Fibroblast of villous mesenchyme (primary cell): ENCODE measurements at regions not wholly inside any gene's neighbourhood (a gene's known extent, or its start where the extent isn't known, plus 50 kb on each side); places are given as distances from the start of the nearest gene placed in this dataset.

Experiments used
- DNase-seq: peaks from one replicate; pipeline ENCODE4 v3.0.0-alpha.2; 2010; ENCODE audit warnings: low read depth
- H3K4me3 ChIP-seq: 2 replicates; pipeline ENCODE4 v1.5.1; 2011; ENCODE audit warnings: low read depth, mild to moderate bottlenecking, low read length
- CTCF ChIP-seq: IDR thresholded peaks from 2 replicates; pipeline ENCODE4 v1.5.1; 2012; ENCODE audit warnings: low read depth, mild to moderate bottlenecking, low read length; ENCODE audit not compliant: insufficient read depth

- H3K4me3 ChIP-seq = no peak overlapping the region
- TF ChIP-seq CTCF = no peak
- DNase-seq = no peak
Observed at GRCh38 chr15:98445315-98445714, 203.0 kb upstream of the IGF1R start.

GRCh38 chr15:98446083-98446482 is 202.3 kb upstream of the IGF1R start:
- TF ChIP-seq CTCF = no peak
- no peak for DNase-seq
- H3K4me3 ChIP-seq = no peak overlapping the region

GRCh38 chr15:98447069-98447468 is 201.3 kb upstream of the IGF1R start:
- DNase-seq = no peak
- no peak for TF ChIP-seq CTCF
- H3K4me3 ChIP-seq = no peak overlapping the region

GRCh38 chr15:98451236-98451635 is 197.1 kb upstream of the IGF1R start:
- no peak for TF ChIP-seq CTCF
- no peak overlapping the region for H3K4me3 ChIP-seq

GRCh38 chr15:98452238-98452637 is 196.1 kb upstream of the IGF1R start:
- no peak for DNase-seq
- no peak for TF ChIP-seq CTCF
- no peak overlapping the region for H3K4me3 ChIP-seq

More at GRCh38 chr15:98451236-98451635, 197.1 kb upstream of the IGF1R start:
- DNase-seq = no peak

- TF ChIP-seq CTCF = no peak
- H3K4me3 ChIP-seq = no peak overlapping the region
- no peak for DNase-seq
Observed at GRCh38 chr15:98455904-98456303, 192.4 kb upstream of the IGF1R start.

- TF ChIP-seq CTCF = no peak
- DNase-seq = no peak
- H3K4me3 ChIP-seq = no peak overlapping the region
Observed at GRCh38 chr15:98476559-98476958, 171.8 kb upstream of the IGF1R start.
